Activated naive CD4-positive, alpha-beta T cell treated with anti-CD3 and anti-CD28 coated beads for 36 hours (primary cell): ENCODE measurements at regions not wholly inside any gene's neighbourhood (a gene's known extent, or its start where the extent isn't known, plus 50 kb on each side); places are given as distances from the start of the nearest gene placed in this dataset.

Experiments
- CTCF ChIA-PET: fragments of 350-600 bp; sonication (Branson Sonifier 250); formaldehyde crosslinking; loops from one replicate; lab custom pipeline; 2021; ENCODE audit warnings: antibody characterized with exemption; lab: Charles Lee
- DNase-seq: peaks from one replicate; pipeline ENCODE4 v3.0.0-alpha.2; 2020
- H3K27ac Mint-ChIP-seq: one replicate; pipeline ENCODE4 v1.8.0; 2021; ENCODE audit warnings: mild to moderate bottlenecking, mixed read lengths
- H3K27me3 Mint-ChIP-seq: one replicate; pipeline ENCODE4 v1.8.0; 2021; ENCODE audit warnings: low read depth, mixed read lengths
- H3K36me3 Mint-ChIP-seq: one replicate; pipeline ENCODE4 v1.8.0; 2021; ENCODE audit warnings: low read depth, mixed read lengths
- H3K4me1 Mint-ChIP-seq: one replicate; pipeline ENCODE4 v1.8.0; 2021; ENCODE audit warnings: low read depth, mixed read lengths
- H3K4me3 Mint-ChIP-seq: one replicate; pipeline ENCODE4 v1.8.0; 2021; ENCODE audit warnings: mild to moderate bottlenecking, moderate library complexity, mixed read lengths
- H3K9me3 Mint-ChIP-seq: one replicate; pipeline ENCODE4 v1.8.0; 2021; ENCODE audit warnings: mixed read lengths
- intact Hi-C: fragments of 100-400 bp; cut with micrococcal nuclease; formaldehyde crosslinking; loops from one replicate; pipeline ENCODE4 v1.15.1; 2023

- Mint-ChIP-seq H3K36me3 (no peaks in the 10 kb centered on the region), H3K27ac (no peak overlapping the region)
- CTCF ChIA-PET, result no interaction called here
Measured at GRCh38 chr16:54842743-54843423, 87.8 kb upstream of the IRX5 start.

GRCh38 chr16:54829691-54830090 is 101.0 kb upstream of the IRX5 start:
- DNase-seq, result no peak
- H3K4me1 Mint-ChIP-seq, result no peaks in the 10 kb centered on the region
- H3K27ac Mint-ChIP-seq, result no peak overlapping the region
- no peaks in the 10 kb centered on the region for H3K36me3 Mint-ChIP-seq
- peaks cover 2% of the 10 kb centered on the region for H3K27me3 Mint-ChIP-seq
- peaks cover 8% of the 10 kb centered on the region for H3K9me3 Mint-ChIP-seq
- H3K4me3 Mint-ChIP-seq, result no peak overlapping the region
- CTCF ChIA-PET, result no interaction called here
- intact Hi-C loops, result no loop called here

More at GRCh38 chr16:54842743-54843423, 87.8 kb upstream of the IRX5 start:
- Mint-ChIP-seq H3K9me3 (peaks cover 8% of the 10 kb centered on the region), H3K4me1 (no peaks in the 10 kb centered on the region), H3K4me3 (no peak overlapping the region), H3K27me3 (peaks cover 2% of the 10 kb centered on the region)
- no peak for DNase-seq
- intact Hi-C loops, result no loop called here

GRCh38 chr16:54822892-54823291 is 107.8 kb upstream of the IRX5 start:
- no peak overlapping the region for H3K27ac Mint-ChIP-seq
- H3K4me1 Mint-ChIP-seq, result no peaks in the 10 kb centered on the region
- intact Hi-C loops, result no loop called here
- H3K27me3 Mint-ChIP-seq, result no peaks in the 10 kb centered on the region
- H3K36me3 Mint-ChIP-seq, result no peaks in the 10 kb centered on the region
- CTCF ChIA-PET, result no interaction called here
- H3K9me3 Mint-ChIP-seq, result peaks cover 2% of the 10 kb centered on the region
- no peak overlapping the region for H3K4me3 Mint-ChIP-seq
- DNase-seq, result no peak

DNA sequence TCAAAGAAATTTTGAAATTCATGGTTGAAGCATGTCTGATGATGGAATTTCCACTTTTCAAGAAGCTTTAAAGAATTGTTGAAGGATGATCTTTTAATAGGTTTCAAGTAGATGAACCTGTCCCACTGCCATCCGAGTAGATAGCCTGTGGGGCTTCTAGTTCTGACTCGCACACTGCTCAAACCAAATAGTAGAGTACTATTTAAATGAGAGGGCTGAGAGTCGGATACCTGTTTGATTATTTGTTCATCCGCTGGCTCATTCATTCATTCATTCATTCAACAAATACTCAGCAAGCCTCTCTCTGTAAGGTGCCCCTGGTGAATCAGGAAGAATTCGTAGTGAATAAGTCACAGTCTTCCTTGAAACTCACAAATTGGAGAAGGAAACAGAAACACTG is 108.2 kb upstream of the IRX5 start:
- Mint-ChIP-seq H3K4me3 (no peak overlapping the region), H3K36me3 (no peaks in the 10 kb centered on the region)
- intact Hi-C loops, result no loop called here

GRCh38 chr16:54821731-54822130 is 108.9 kb upstream of the IRX5 start:
- no peak for DNase-seq
- Mint-ChIP-seq H3K27ac (no peak overlapping the region), H3K27me3 (peaks cover 5% of the 10 kb centered on the region), H3K4me3 (no peak overlapping the region), H3K36me3 (no peaks in the 10 kb centered on the region), H3K4me1 (no peaks in the 10 kb centered on the region), H3K9me3 (peaks cover 2% of the 10 kb centered on the region)
- intact Hi-C loops, result no loop called here
- CTCF ChIA-PET, result no interaction called here

More for the DNA sequence above, 108.2 kb upstream of the IRX5 start:
- CTCF ChIA-PET, result no interaction called here
- H3K27me3 Mint-ChIP-seq, result peaks cover 4% of the 10 kb centered on the region
- H3K9me3 Mint-ChIP-seq, result peaks cover 2% of the 10 kb centered on the region
- H3K27ac Mint-ChIP-seq, result no peak overlapping the region
- H3K4me1 Mint-ChIP-seq, result no peaks in the 10 kb centered on the region
- DNase-seq, result no peak

- CTCF ChIA-PET, result no interaction called here
- H3K9me3 Mint-ChIP-seq, result peaks cover 2% of the 10 kb centered on the region
- DNase-seq, result no peak
- H3K27me3 Mint-ChIP-seq, result peaks cover 5% of the 10 kb centered on the region
- no peaks in the 10 kb centered on the region for H3K36me3 Mint-ChIP-seq
- no peaks in the 10 kb centered on the region for H3K4me1 Mint-ChIP-seq
- H3K4me3 Mint-ChIP-seq, result no peak overlapping the region
- intact Hi-C loops, result no loop called here
- no peak overlapping the region for H3K27ac Mint-ChIP-seq
Measured at GRCh38 chr16:54817940-54818574, 112.6 kb upstream of the IRX5 start.

- intact Hi-C loops, result no loop called here
- CTCF ChIA-PET, result no interaction called here
- peaks cover 5% of the 10 kb centered on the region for H3K27me3 Mint-ChIP-seq
- H3K9me3 Mint-ChIP-seq, result peaks cover 2% of the 10 kb centered on the region
- H3K4me1 Mint-ChIP-seq, result no peaks in the 10 kb centered on the region
- no peak overlapping the region for H3K4me3 Mint-ChIP-seq
- DNase-seq, result no peak
- H3K27ac Mint-ChIP-seq, result no peak overlapping the region
- no peaks in the 10 kb centered on the region for H3K36me3 Mint-ChIP-seq
Measured at GRCh38 chr16:54817432-54817831, 113.2 kb upstream of the IRX5 start.

- no peak for DNase-seq
- Mint-ChIP-seq H3K27ac (no peak overlapping the region), H3K4me3 (no peak overlapping the region), H3K9me3 (peaks cover 2% of the 10 kb centered on the region), H3K36me3 (no peaks in the 10 kb centered on the region), H3K27me3 (peaks cover 5% of the 10 kb centered on the region), H3K4me1 (no peaks in the 10 kb centered on the region)
- CTCF ChIA-PET, result no interaction called here
- intact Hi-C loops, result no loop called here
Measured at GRCh38 chr16:54816471-54816870, 114.2 kb upstream of the IRX5 start.

GRCh38 chr16:54815177-54815576 is 115.5 kb upstream of the IRX5 start:
- H3K27me3 Mint-ChIP-seq, result peaks cover 5% of the 10 kb centered on the region
- H3K36me3 Mint-ChIP-seq, result no peaks in the 10 kb centered on the region
- H3K4me1 Mint-ChIP-seq, result no peaks in the 10 kb centered on the region
- H3K9me3 Mint-ChIP-seq, result peaks cover 2% of the 10 kb centered on the region
- DNase-seq, result no peak
- H3K27ac Mint-ChIP-seq, result no peak overlapping the region
- intact Hi-C loops, result no loop called here
- H3K4me3 Mint-ChIP-seq, result no peak overlapping the region
- CTCF ChIA-PET, result no interaction called here

DNA sequence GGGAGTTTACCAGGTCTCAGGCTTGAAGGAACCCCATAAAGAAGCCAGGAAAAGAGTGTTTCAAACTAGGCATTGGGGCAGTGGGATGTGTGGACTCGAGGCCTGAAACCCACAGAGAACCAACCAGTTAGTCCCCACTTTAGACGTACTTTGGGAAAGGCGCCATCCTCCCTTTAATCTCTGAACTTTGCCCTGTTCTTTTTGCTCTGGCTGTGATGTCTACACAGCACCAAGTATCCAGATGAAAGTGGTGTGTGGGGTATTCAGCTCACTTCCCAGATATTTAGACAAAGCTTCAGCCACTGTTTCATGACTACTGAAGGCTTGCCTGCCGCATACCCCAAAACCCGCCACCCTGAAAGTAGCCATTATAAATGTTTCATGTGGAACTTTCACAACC is 116.9 kb upstream of the IRX5 start:
- Mint-ChIP-seq H3K4me3 (no peak overlapping the region), H3K4me1 (no peaks in the 10 kb centered on the region), H3K36me3 (no peaks in the 10 kb centered on the region), H3K27me3 (peaks cover 5% of the 10 kb centered on the region), H3K27ac (no peak overlapping the region), H3K9me3 (no peaks in the 10 kb centered on the region)
- intact Hi-C loops, result no loop called here
- DNase-seq, result no peak
- CTCF ChIA-PET, result no interaction called here

DNA sequence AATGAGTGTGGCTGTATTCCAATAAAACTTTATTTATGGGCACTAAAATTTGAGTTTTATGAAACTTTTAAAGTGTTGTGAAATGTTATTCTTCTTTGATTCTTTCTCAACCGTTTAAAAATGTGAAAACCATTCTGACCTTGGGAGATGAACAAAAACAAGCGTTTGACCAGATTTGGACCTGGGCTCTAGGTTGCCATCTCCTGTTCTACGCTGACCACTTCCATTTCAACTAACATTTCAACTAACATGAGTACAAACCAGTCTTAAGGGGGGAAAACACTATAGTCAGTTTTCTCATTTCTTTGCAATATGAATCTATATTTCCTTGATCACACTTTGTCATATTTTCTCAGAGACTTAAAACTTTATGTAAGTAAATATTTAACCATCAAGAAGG is 118.4 kb upstream of the IRX5 start:
- Mint-ChIP-seq H3K9me3 (no peaks in the 10 kb centered on the region), H3K27ac (no peak overlapping the region), H3K4me1 (no peaks in the 10 kb centered on the region), H3K27me3 (no peaks in the 10 kb centered on the region), H3K36me3 (no peaks in the 10 kb centered on the region), H3K4me3 (no peak overlapping the region)
- DNase-seq, result no peak
- CTCF ChIA-PET, result no interaction called here
- intact Hi-C loops, result no loop called here

- CTCF ChIA-PET, result no interaction called here
- Mint-ChIP-seq H3K4me1 (no peaks in the 10 kb centered on the region), H3K4me3 (no peak overlapping the region), H3K27me3 (no peaks in the 10 kb centered on the region), H3K27ac (no peak overlapping the region), H3K9me3 (no peaks in the 10 kb centered on the region), H3K36me3 (no peaks in the 10 kb centered on the region)
- intact Hi-C loops, result no loop called here
- no peak for DNase-seq
Measured at GRCh38 chr16:54808890-54809289, 121.8 kb upstream of the IRX5 start.

DNA sequence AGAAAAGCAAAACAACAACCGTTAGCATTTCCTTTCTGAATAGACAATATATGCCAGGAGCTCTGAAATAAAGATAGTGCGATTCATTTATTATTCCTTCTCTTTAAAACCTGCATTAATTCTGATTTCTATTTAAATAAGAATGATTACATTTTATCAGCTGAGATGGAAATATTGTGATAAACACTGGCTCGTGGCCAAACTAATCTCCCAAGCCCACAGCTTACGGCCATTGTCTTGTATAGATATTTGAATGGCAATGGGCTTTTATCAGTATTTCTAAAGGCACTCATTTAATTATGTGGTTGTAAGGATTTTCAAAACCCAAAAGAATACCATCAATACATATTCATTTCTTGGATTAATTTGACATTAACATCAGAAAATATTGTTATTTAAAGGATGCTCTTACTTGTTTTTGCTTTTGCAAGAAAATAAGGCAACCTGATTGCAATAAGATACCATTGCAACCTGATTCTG is 123.7 kb upstream of the IRX5 start:
- CTCF ChIA-PET, result no interaction called here
- no peaks in the 10 kb centered on the region for H3K27me3 Mint-ChIP-seq
- intact Hi-C loops, result no loop called here
- no peaks in the 10 kb centered on the region for H3K36me3 Mint-ChIP-seq
- DNase-seq, result no peak
- no peak overlapping the region for H3K4me3 Mint-ChIP-seq
- H3K4me1 Mint-ChIP-seq, result no peaks in the 10 kb centered on the region
- H3K9me3 Mint-ChIP-seq, result no peaks in the 10 kb centered on the region
- H3K27ac Mint-ChIP-seq, result no peak overlapping the region
